Epithelial cell of esophagus (primary cell): ENCODE measurements at regions not wholly inside any gene's neighbourhood (a gene's known extent, or its start where the extent isn't known, plus 50 kb on each side); places are given as distances from the start of the nearest gene placed in this dataset.
A peak's percentile ranks its signal among the peaks of the same experiment; 100 is the strongest.
"Not testable (repeated sequence)": the region's sequence is repeated elsewhere in the genome, so short reads cannot be mapped to it uniquely, and the experiment has no call there.

Source experiments
- DNase-seq: peaks from one replicate; pipeline ENCODE4 v3.0.0; 2010; ENCODE audit warnings: low read depth
- H3K4me3 ChIP-seq: 2 replicates; pipeline ENCODE4 v1.5.1; 2011; ENCODE audit warnings: mild to moderate bottlenecking, low read length, control low read depth
- TF ChIP-seq, protein P1 (sequence below): IDR thresholded peaks from 2 replicates; pipeline ENCODE4 v1.5.1; 2011; ENCODE audit warnings: low read depth, mild to moderate bottlenecking, low read length, control low read depth, inconsistent platforms; ENCODE audit not compliant: insufficient read depth; ENCODE audit errors: missing control alignments

GRCh38 chr7:47185170-47185569 is 396.7 kb downstream of the TNS3 start:
- TF ChIP-seq, protein P1, sequence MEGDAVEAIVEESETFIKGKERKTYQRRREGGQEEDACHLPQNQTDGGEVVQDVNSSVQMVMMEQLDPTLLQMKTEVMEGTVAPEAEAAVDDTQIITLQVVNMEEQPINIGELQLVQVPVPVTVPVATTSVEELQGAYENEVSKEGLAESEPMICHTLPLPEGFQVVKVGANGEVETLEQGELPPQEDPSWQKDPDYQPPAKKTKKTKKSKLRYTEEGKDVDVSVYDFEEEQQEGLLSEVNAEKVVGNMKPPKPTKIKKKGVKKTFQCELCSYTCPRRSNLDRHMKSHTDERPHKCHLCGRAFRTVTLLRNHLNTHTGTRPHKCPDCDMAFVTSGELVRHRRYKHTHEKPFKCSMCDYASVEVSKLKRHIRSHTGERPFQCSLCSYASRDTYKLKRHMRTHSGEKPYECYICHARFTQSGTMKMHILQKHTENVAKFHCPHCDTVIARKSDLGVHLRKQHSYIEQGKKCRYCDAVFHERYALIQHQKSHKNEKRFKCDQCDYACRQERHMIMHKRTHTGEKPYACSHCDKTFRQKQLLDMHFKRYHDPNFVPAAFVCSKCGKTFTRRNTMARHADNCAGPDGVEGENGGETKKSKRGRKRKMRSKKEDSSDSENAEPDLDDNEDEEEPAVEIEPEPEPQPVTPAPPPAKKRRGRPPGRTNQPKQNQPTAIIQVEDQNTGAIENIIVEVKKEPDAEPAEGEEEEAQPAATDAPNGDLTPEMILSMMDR, result no peak
- no peak for DNase-seq
- H3K4me3 ChIP-seq, result no peak overlapping the region

GRCh38 chr7:47183862-47184590 is 397.9 kb downstream of the TNS3 start:
- DNase-seq, result no peak
- no peak overlapping the region for H3K4me3 ChIP-seq
- TF ChIP-seq, protein P1, result no peak

DNA sequence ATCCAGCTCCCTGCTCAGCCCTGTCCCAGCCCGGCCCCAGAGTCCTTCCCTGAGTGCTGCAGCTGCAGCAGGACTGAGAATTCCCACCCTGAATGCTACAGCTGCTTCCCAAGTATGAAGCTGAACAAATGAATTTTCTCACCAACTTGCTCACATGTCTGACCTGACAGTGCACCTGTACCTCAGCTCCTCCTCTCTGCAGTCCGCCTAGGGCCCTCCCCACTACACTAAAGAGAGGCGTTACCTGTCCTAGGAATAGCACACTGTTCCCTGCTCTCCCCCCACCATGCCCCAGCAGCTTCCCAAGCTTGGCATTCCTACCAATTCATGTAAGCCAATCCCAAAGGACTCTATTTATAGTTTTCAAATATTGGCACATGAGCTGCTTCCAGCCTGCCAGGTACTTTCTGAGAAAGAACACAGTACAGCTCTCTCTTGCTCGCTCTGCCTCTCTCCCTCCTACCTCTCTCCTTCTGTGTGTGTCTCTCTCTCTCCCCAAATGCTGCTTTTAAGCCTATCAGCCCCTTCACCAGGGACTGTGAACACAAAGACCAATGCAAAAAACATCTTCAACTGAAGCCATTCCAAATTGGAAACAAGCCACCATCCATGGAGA is 400.1 kb downstream of the TNS3 start:
- no peak overlapping the region for H3K4me3 ChIP-seq
- no peak for DNase-seq
- TF ChIP-seq, protein P1, result no peak

DNA sequence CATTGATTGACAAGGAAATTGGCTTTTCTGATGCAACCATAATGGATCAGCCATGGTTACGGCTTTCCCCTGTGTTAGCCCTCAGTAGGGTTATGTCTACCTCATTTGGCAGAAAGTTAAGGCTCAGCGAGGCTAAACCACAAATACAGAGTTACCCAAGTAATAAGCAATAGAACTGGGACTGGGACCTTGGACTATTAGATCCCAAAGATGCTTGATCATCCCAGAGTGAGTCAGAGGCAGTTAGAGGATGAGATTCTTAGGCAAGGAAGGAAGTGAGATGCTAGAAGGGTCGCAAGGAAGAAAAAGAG is 401.4 kb downstream of the TNS3 start:
- no peak overlapping the region for H3K4me3 ChIP-seq
- TF ChIP-seq, protein P1, result no peak
- no peak for DNase-seq

DNA sequence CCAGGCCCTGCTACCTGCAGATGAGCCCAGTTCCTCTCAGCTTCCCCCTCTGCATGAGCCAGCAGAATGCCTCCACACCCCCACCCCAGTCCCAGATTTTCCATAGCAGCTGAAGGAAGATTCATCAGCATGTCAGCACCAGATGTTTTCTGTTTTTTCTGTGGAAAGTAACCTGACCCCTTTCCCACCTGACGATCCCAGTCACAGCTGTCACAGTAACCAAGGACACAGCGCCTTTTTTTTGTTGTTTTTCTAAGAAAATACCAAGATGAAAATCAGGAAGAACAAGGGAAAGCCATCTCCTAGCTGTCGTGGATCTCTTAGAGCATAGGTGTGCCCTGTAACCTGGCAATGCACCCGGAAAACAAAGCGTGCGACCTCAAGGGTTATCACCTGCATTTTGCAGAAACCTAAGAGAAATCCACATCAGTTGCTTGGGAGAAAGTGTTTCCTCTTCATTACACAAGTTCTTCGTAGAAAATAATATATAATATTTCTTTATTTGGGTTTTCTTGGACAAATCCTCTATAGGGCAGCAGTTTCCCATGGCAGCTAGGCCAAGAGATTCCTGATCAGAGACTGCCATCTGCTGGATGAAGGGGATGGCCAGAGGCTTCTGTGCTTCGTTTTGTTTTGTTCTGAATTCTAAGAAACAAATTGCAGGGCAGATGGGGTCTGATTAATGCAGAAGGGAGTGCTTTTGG is 401.9 kb downstream of the TNS3 start:
- TF ChIP-seq, protein P1, result peak; percentile 87
- H3K4me3 ChIP-seq, result no peak overlapping the region
- DNase-seq, result peak; percentile 57

DNA sequence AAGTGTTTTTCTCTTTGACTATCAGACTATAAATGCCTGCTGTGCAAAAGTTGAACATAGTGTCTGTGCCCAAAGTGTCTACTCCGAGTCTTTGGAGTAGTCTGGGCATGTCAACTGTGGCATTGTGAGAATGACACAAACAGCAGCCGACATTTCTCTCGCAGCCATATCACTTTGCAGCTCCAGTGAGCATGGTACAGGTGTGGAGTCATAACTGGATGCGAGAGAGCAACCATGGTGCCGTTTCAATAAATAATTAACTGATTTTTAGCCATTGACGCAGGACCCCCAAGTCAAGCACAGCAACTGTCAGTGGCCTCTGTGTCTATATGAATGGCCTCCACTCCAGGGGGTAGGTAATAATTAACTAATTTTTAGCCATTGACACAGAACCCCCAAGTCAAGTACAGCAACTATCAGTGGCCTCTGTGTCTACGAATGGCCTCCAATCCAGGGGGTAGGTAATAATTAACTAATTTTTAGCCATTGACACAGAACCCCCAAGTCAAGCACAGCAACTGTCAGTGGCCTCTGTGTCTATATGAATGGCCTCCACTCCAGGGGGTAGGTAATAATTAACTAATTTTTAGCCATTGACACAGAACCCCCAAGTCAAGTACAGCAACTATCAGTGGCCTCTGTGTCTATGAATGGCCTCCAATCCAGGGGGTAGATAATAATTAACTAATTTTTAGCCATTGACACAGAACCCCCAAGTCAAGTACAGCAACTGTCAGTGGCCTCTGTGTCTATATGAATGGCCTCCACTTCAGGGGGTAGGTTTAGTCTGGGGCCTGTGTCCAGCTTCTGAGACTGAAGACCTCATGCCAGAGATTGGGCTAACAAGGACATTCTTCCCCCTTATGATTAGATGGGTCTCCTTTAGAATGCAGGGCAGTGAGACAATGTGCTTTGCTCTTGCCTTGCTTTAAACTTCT is 409.0 kb downstream of the TNS3 start:
- not testable (repeated sequence) for DNase-seq

DNA sequence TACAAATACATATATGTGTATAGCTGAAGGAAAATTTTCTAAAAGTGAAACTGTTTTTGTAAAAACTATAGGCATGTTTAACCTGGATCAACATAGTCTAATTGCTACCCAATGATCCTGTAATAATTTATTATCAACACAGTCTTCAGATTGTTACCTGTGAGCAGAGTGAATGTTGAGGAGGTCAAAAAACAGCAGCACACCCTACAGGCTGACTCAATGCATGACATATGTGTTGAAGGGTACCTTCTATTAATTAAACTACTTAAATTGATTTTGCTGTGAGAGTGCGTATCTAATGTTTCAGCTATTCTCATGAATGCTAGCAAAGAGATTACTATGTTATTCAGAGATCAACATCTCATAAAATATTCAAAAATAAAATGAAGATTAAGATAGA is 411.4 kb downstream of the TNS3 start:
- no peak overlapping the region for H3K4me3 ChIP-seq
- TF ChIP-seq, protein P1, result peak; percentile 47
- DNase-seq, result peak; percentile 34

More for the DNA sequence above, 409.0 kb downstream of the TNS3 start:
- H3K4me3 ChIP-seq, result not testable (repeated sequence)
